ENCODE measurements at regions not wholly inside any gene's neighbourhood (a gene's known extent, or its start where the extent isn't known, plus 50 kb on each side); places are given as distances from the start of the nearest gene placed in this dataset.

GRCh38 chr13:64457976-64458375, 2772.2 kb downstream of the PCDH9 start:
- no peak overlapping the region for H3K4me3 ChIP-seq (ENCODE audit: low read depth in 1 of 3, low read length in 3 of 3)
- no peaks in the 10 kb centered on the region for H3K4me1 ChIP-seq (ENCODE audit: control insufficient read depth in 4 of 4, insufficient read depth in 4 of 4, low read length in 3 of 4)
- no peak overlapping the region for H3K9ac ChIP-seq (ENCODE audit: low read depth in 1 of 2, low read length in 2 of 2)
- no peak for DNase-seq (ENCODE audit: low spot score)
- H3K27ac ChIP-seq (ENCODE audit: low read depth in 1 of 2, low read length in 2 of 2) = no peak overlapping the region
- no peaks in the 10 kb centered on the region for H3K9me3 ChIP-seq (ENCODE audit: control insufficient read depth in 4 of 4, low read length in 3 of 4)
- H3K27me3 ChIP-seq (ENCODE audit: control insufficient read depth in 4 of 4, insufficient read depth in 4 of 4, low read length in 3 of 4) = no peaks in the 10 kb centered on the region
- TF ChIP-seq JUND (IDR thresholded peaks at IDR 0.05) = no peak
- no peak for TF ChIP-seq RXRA (IDR thresholded peaks at IDR 0.05)
- TF ChIP-seq HNF4A (conservative IDR thresholded peaks at IDR 0.05) = no peak
- TF ChIP-seq FOXA2 (IDR thresholded peaks at IDR 0.05) = no peak
- no peak for TF ChIP-seq RAD21 (IDR thresholded peaks at IDR 0.05)
- TF ChIP-seq CTCF (IDR thresholded peaks at IDR 0.05; ENCODE audit: low read depth, low read length, missing input control) = no peak
- TF ChIP-seq HNF4G (IDR thresholded peaks at IDR 0.05) = no peak
- TF ChIP-seq GABPA (IDR thresholded peaks at IDR 0.05 in 1 of 2, conservative IDR thresholded peaks at IDR 0.05 in 1 of 2) = no peak
- TF ChIP-seq SP1 (IDR thresholded peaks at IDR 0.05) = no peak
- no peak for TF ChIP-seq YY1 (IDR thresholded peaks at IDR 0.05)
- TF ChIP-seq TAF1 (conservative IDR thresholded peaks at IDR 0.05) = no peak
- no peak for TF ChIP-seq EGR1 (IDR thresholded peaks at IDR 0.05; ENCODE audit: low read depth in 2 of 2)
- no peak for TF ChIP-seq ATF3 (IDR thresholded peaks at IDR 0.05)
- no peak for TF ChIP-seq NR2F2 (IDR thresholded peaks at IDR 0.05)
- TF ChIP-seq REST (IDR thresholded peaks at IDR 0.05) = no peak
- no peak for TF ChIP-seq MAX (IDR thresholded peaks at IDR 0.05)
- no peak for TF ChIP-seq FOXA1 (IDR thresholded peaks at IDR 0.05)
- no peak for TF ChIP-seq ZBTB33 (IDR thresholded peaks at IDR 0.05)
- no peaks in the 10 kb centered on the region for H3K36me3 ChIP-seq (ENCODE audit: control insufficient read depth in 4 of 4, insufficient read depth in 3 of 4, low read depth in 1 of 4, low read length in 3 of 4)

GRCh38 chr13:64455124-64455523, 2775.0 kb downstream of the PCDH9 start:
- no peaks in the 10 kb centered on the region for H3K9me3 ChIP-seq (ENCODE audit: control insufficient read depth in 4 of 4, low read length in 3 of 4)
- no peak overlapping the region for H3K4me3 ChIP-seq (ENCODE audit: low read depth in 1 of 3, low read length in 3 of 3)
- H3K27me3 ChIP-seq (ENCODE audit: control insufficient read depth in 4 of 4, insufficient read depth in 4 of 4, low read length in 3 of 4) = no peaks in the 10 kb centered on the region
- H3K36me3 ChIP-seq (ENCODE audit: control insufficient read depth in 4 of 4, insufficient read depth in 3 of 4, low read depth in 1 of 4, low read length in 3 of 4) = no peaks in the 10 kb centered on the region
- H3K4me1 ChIP-seq (ENCODE audit: control insufficient read depth in 4 of 4, insufficient read depth in 4 of 4, low read length in 3 of 4) = no peaks in the 10 kb centered on the region
- 67% methylated on average over 2 of the region's 2 CpGs for WGBS
- no peak overlapping the region for H3K9ac ChIP-seq (ENCODE audit: low read depth in 1 of 2, low read length in 2 of 2)
- no peak overlapping the region for H3K27ac ChIP-seq (ENCODE audit: low read depth in 1 of 2, low read length in 2 of 2)
- DNase-seq (ENCODE audit: low spot score) = no peak
- TF ChIP-seq SP1 (IDR thresholded peaks at IDR 0.05) (no peak), HNF4A (conservative IDR thresholded peaks at IDR 0.05) (no peak), RXRA (IDR thresholded peaks at IDR 0.05) (no peak), GABPA (IDR thresholded peaks at IDR 0.05 in 1 of 2, conservative IDR thresholded peaks at IDR 0.05 in 1 of 2) (no peak), YY1 (IDR thresholded peaks at IDR 0.05) (no peak), ZBTB33 (IDR thresholded peaks at IDR 0.05) (no peak), NR2F2 (IDR thresholded peaks at IDR 0.05) (no peak), FOXA1 (IDR thresholded peaks at IDR 0.05) (no peak), REST (IDR thresholded peaks at IDR 0.05) (no peak)

Data from liver (tissue), 8 donors.